Gastroesophageal sphincter (tissue), 4 donors: ENCODE measurements at regions not wholly inside any gene's neighbourhood (a gene's known extent, or its start where the extent isn't known, plus 50 kb on each side); places are given as distances from the start of the nearest gene placed in this dataset.
"Not testable (repeated sequence)": the region's sequence is repeated elsewhere in the genome, so short reads cannot be mapped to it uniquely, and the experiment has no call there.

Experiments used
- ATAC-seq: fragments of 150-250 bp; one replicate; pipeline ENCODE4 v1.9.1; 2016; ENCODE audit warnings: mild to moderate bottlenecking, moderate library complexity
- H3K27ac ChIP-seq, 4 donors: fragments of 200-600 bp; sonication (generic) in 3 of 4; 1 replicate in 3 of 4; 2 replicates in 1 of 4; pipeline ENCODE4 v1.5.1; 2016 to 2019
- H3K27me3 ChIP-seq: fragments of 200-600 bp; sonication (generic); one replicate; pipeline ENCODE4 v1.5.1; 2019
- H3K36me3 ChIP-seq, 2 donors: fragments of 200-600 bp; sonication (generic); one replicate each; pipeline ENCODE4 v1.5.1; 2019; ENCODE audit warnings: control low read depth in 1 of 2
- H3K4me1 ChIP-seq, 3 donors: fragments of 200-600 bp; sonication (generic); 1 replicate in 2 of 3; 2 replicates in 1 of 3; pipeline ENCODE4 v1.5.1; 2016 to 2019; ENCODE audit warnings: control low read depth in 2 of 3
- H3K4me3 ChIP-seq, 2 donors: fragments of 200-600 bp; sonication (generic); one replicate each; pipeline ENCODE4 v1.5.1; 2019; ENCODE audit warnings: mild to moderate bottlenecking in 1 of 2, moderate library complexity in 1 of 2
- H3K9me3 ChIP-seq, 3 donors: fragments of 200-600 bp; sonication (generic); one replicate each; pipeline ENCODE4 v1.5.1; 2017 to 2019; ENCODE audit warnings: control low read depth in 2 of 3
- CTCF ChIP-seq, 4 experiments: fragments of 200-600 bp in 2 of 4; fragments of 450-650 bp in 2 of 4; sonication (generic) in 1 of 4; IDR thresholded peaks; one replicate each; pipeline ENCODE4 v1.5.1; 2017 to 2019; ENCODE audit warnings: antibody characterized with exemption in 4 of 4, mild to moderate bottlenecking in 2 of 4, moderate library complexity in 2 of 4
- EP300 ChIP-seq: sonication (generic); formaldehyde crosslinking; IDR thresholded peaks from one replicate; pipeline ENCODE4 v1.6.1; 2017; ENCODE audit warnings: antibody characterized with exemption, mild to moderate bottlenecking
- POLR2A ChIP-seq, 2 donors: fragments of 450-650 bp; IDR thresholded peaks; one replicate each; pipeline ENCODE4 v1.6.1; 2017; ENCODE audit warnings: antibody characterized with exemption in 2 of 2, mild to moderate bottlenecking in 2 of 2, moderate library complexity in 1 of 2
- POLR2AphosphoS5 ChIP-seq: sonication (generic); formaldehyde crosslinking; IDR thresholded peaks from one replicate; pipeline ENCODE4 v1.6.1; 2017; ENCODE audit warnings: antibody characterized with exemption
- WGBS, 2 donors: methylation state at CpG; one replicate each; pipeline ENCODE4 v1.1.5; 2018; ENCODE audit warnings: low coverage in 1 of 2; 5-methylcytosine and 5-hydroxymethylcytosine counted together

DNA sequence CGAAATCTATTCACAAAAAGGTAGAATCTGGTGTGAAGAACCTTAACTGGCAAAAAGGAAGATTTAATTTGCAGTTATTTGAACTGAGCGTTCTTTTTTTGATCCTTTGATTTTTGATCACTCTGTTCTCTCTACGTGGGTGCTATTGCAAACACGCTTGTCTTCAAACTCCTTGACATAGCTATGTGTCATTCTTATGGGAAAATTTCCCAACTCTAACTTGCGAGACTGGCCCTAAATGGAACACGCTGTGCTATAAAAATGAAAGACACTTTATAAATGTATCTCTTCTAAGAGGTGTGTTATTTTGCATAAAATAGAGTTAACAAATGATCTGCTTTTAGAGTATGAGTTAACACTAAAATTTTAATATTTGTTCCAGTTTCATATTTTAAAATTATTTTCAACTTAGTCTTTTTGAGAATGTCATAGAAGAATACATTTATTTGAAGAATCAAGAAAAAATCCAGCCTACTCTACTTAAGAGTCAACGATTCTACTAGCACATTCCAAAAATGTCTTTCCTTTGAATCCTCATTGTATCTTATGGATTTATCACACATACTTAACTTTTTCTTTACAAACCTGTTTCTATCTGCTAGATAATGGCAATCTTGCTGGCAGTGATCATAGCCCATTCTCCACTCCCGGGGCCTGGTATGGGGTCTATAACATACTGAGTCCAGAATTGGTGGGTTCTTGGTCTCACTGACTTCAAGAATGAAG is 610.0 kb upstream of the TBL1XR1 start:
- no peak for TF ChIP-seq EP300
- no peak for TF ChIP-seq POLR2AphosphoS5
- TF ChIP-seq POLR2A (IDR thresholded peaks at IDR 0.05) = no peak
- no peak for TF ChIP-seq CTCF (IDR thresholded peaks at IDR 0.05)
- no peak overlapping the region for H3K27ac ChIP-seq
- WGBS, 2 donors = 94 to 96% methylated on average over 7 of the region's 8 CpGs

GRCh38 chr3:177808928-177809478 is 611.7 kb upstream of the TBL1XR1 start:
- not testable (repeated sequence) for H3K27ac ChIP-seq, H3K27me3 ChIP-seq, H3K9me3 ChIP-seq, H3K4me3 ChIP-seq, H3K36me3 ChIP-seq, ATAC-seq
- H3K4me1 ChIP-seq = peaks cover 0 to 30% (median 0%) of the 10 kb centered on the region in 3 donors
- 84 to 94% methylated on average over 3 to 5 of the region's 32 CpGs for WGBS, 2 donors

More for the DNA sequence above, 610.0 kb upstream of the TBL1XR1 start:
- no peak for ATAC-seq
- Histone ChIP-seq H3K36me3 (no peaks in the 10 kb centered on the region), H3K4me3 (no peak overlapping the region), H3K9me3 (no peaks in the 10 kb centered on the region), H3K27me3 (no peaks in the 10 kb centered on the region), H3K4me1 (peaks cover 0 to 27% (median 0%) of the 10 kb centered on the region in 3 donors)

DNA sequence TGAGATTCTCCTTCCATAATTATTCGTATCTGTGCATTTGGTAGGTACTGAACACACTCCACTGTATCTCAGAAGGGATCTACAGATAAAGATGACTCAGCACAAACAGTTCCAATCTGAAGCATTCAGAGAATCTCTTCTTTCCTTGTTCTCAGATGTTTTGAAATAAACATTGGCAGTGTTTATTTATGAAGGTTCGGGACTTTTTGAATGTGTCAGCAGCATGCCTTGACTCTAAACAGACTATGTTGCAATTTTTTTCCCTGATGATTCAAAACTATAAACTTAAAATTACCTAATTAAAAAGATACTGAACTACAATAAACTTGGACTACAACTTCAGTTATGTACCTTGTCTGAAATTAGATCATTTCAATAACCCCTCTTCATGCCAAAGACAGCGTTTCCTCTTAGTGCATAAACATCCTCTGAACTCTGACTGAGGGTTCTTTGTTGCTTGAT is 612.9 kb upstream of the TBL1XR1 start:
- Histone ChIP-seq H3K27ac (no peak overlapping the region), H3K4me1 (peaks cover 0 to 28% (median 0%) of the 10 kb centered on the region in 3 donors), H3K36me3 (no peaks in the 10 kb centered on the region), H3K27me3 (no peaks in the 10 kb centered on the region), H3K4me3 (no peak overlapping the region), H3K9me3 (no peaks in the 10 kb centered on the region)
- ATAC-seq = peak; percentile 83
- TF ChIP-seq CTCF (IDR thresholded peaks at IDR 0.05) (no peak), POLR2AphosphoS5 (peak; percentile 71)
- WGBS, 2 donors = 13 to 14% methylated on average over 3 of the region's 3 CpGs

- no peak for TF ChIP-seq POLR2A (IDR thresholded peaks at IDR 0.05)
- 80 to 90% methylated on average over 3 of the region's 3 CpGs for WGBS, 2 donors
- Histone ChIP-seq H3K4me1 (peaks cover 0 to 28% (median 0%) of the 10 kb centered on the region in 3 donors), H3K4me3 (no peak overlapping the region), H3K36me3 (no peaks in the 10 kb centered on the region), H3K27me3 (no peaks in the 10 kb centered on the region), H3K9me3 (no peaks in the 10 kb centered on the region), H3K27ac (no peak overlapping the region)
- ATAC-seq = no peak
Measured at GRCh38 chr3:177811112-177811511, 613.8 kb upstream of the TBL1XR1 start.

GRCh38 chr3:177811835-177812234 is 614.6 kb upstream of the TBL1XR1 start:
- TF ChIP-seq EP300 (no peak), CTCF (IDR thresholded peaks at IDR 0.05) (no peak), POLR2AphosphoS5 (no peak), POLR2A (IDR thresholded peaks at IDR 0.05) (no peak)
- Histone ChIP-seq H3K36me3 (no peaks in the 10 kb centered on the region), H3K4me1 (peaks cover 0 to 36% (median 2%) of the 10 kb centered on the region in 3 donors), H3K27ac (no peak overlapping the region), H3K27me3 (no peaks in the 10 kb centered on the region), H3K4me3 (no peak overlapping the region), H3K9me3 (no peaks in the 10 kb centered on the region)
- WGBS, 2 donors = 73 to 88% methylated on average over 1 of the region's 1 CpG
- ATAC-seq = no peak

DNA sequence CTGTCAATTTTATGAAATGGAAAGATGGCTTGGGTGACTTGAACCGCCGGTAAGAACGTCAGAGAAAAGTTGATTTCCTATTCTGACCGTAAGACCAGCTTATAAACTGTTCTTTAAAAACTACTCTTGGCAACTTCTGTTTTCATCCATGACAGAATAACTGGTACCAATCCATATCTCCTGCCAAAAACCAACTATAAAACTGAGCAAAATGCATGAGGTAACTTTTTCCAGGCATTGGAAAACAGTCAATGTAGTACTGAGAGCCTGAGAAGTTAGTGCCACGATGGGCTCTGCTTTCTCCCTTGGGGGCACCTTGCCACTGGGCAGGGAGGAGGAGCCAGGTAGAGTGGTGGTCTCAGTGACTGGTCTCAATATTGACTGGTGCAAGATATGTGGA is 615.2 kb upstream of the TBL1XR1 start:
- WGBS, 2 donors = 77 to 82% methylated on average over 5 of the region's 5 CpGs
- TF ChIP-seq POLR2A (IDR thresholded peaks at IDR 0.05) (no peak), EP300 (no peak), CTCF (IDR thresholded peaks at IDR 0.05) (no peak), POLR2AphosphoS5 (no peak)
- peaks cover 0 to 38% (median 4%) of the 10 kb centered on the region in 3 donors for H3K4me1 ChIP-seq
- peak overlapping the region in 1 of 4 donors; percentile 8 for H3K27ac ChIP-seq
- H3K9me3 ChIP-seq = no peaks in the 10 kb centered on the region
- ATAC-seq = no peak
- H3K36me3 ChIP-seq = no peaks in the 10 kb centered on the region
- H3K27me3 ChIP-seq = no peaks in the 10 kb centered on the region
- no peak overlapping the region for H3K4me3 ChIP-seq
